AG10803 (cell line): ENCODE measurements at regions not wholly inside any gene's neighbourhood (a gene's known extent, or its start where the extent isn't known, plus 50 kb on each side); places are given as distances from the start of the nearest gene placed in this dataset.
A peak's percentile ranks its signal among the peaks of the same experiment; 100 is the strongest.

Experiments used
- DNase-seq: peaks from one replicate; pipeline ENCODE4 v3.0.0; 2010; ENCODE audit warnings: low read depth
- H3K4me3 ChIP-seq: 2 replicates; pipeline ENCODE4 v1.5.1; 2011; ENCODE audit warnings: mild to moderate bottlenecking, low read length, control low read depth
- CTCF ChIP-seq: conservative IDR thresholded peaks from 2 replicates; pipeline ENCODE4 v1.5.1; 2011; ENCODE audit warnings: mild to moderate bottlenecking, low read length, control low read depth, inconsistent platforms

- no peak for TF ChIP-seq CTCF
- no peak for DNase-seq
- no peak overlapping the region for H3K4me3 ChIP-seq
These were observed 224.2 kb downstream of the MINAR1 start for GRCh38 chr15:79656151-79657000.

GRCh38 chr15:79657722-79658121 lies 225.6 kb downstream of the MINAR1 start:
- no peak overlapping the region for H3K4me3 ChIP-seq
- no peak for TF ChIP-seq CTCF
- DNase-seq: no peak

DNA sequence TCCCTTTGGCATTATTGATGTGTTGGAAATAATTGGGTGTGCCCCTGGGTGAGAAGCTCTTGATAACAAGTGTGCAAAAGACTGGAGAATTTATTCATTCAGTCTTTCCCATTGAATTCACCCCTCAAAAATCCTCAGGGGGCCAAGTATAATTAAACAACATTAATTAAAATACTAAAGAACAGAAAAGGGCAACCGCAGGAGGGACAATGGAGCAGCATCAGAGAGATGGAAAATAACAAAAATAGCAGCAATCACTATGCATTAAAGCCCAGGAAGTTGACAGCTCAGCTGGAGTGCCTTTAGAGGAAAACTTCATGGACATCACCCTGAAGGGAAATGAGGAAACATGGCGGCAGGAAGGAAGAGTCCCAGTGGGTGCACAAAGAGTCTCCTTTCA lies 227.6 kb downstream of the MINAR1 start:
- no peak overlapping the region for H3K4me3 ChIP-seq
- no peak for TF ChIP-seq CTCF
- no peak for DNase-seq

- DNase-seq: peak; percentile 64
- TF ChIP-seq CTCF: no peak
- no peak overlapping the region for H3K4me3 ChIP-seq
These were observed 229.3 kb downstream of the MINAR1 start for GRCh38 chr15:79661411-79661810.

DNA sequence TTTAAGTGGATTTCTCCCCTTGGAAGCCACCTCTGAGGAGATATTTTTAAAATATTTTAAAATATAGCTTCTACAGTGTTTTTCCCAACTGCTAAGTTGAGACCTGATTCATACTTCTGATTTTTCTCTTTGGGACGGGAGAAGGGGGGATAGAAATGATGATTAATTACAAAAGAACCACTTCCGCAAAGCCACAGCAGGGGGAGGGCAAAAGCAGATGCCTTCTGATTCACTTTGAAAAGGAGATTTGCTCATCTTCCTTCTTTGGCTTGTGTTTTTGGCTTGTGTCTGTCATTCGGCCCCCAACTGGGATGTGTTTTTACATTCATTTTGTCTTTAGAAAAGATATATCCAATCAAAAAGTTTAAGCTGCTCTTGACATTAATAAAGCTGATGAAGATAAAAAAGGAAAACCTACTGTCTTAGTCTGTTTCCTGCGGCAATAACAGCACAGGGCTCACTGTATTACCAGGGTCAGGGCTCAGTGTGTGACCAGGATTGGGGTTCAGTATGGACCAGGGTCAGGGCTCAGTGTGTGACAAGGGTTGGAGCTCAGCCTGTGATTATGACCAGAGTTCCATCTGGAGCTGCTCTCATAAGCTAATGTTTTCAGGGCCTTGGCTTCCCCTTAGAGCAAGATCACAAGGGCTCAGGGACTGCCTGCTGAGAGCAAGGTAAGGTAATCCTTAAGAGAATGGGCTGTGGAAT lies 223.2 kb downstream of the MTHFS start:
- no peak overlapping the region for H3K4me3 ChIP-seq
- DNase-seq: peak; percentile 68
- 0 out of 2 replicates have a peak, but pooled peaks have one; percentile 14 for TF ChIP-seq CTCF

DNA sequence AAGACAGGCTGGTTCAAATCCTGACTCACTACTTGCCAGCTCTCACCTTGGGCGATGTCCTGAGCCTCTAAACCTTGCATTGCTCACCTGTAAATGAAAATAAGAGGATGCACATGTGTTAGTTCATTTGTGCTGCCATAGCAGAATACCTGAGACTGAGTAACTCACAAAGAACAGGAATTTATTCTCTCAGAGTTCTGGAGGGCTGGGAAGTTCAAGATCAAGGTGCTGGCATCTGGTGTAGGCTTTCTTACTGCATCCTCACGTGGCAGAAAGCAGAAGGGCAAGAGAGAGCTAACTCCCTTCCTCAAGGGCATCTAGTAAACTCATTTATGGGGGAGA lies 222.7 kb downstream of the MTHFS start:
- no peak for TF ChIP-seq CTCF

DNA sequence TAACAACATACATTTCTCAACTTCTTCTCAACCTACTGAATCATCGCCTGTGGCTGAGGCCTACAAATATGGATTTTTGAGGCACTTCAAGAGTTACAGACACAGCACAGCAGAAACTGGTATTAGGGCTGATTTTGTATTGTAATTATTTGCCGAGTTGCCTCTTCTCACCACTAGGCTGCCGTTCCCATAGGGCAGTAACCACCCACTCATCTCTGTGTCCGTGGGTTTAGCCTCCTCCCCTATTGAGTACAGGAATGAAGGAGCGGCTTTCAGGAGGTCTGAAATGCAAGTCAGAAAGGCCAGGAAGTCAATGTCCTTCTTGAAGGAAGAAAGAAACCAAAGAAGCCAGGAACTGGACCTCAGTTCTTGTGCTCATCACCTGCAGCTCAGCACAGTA lies 220.8 kb downstream of the MTHFS start:
- TF ChIP-seq CTCF: no peak

More for the DNA sequence above, 222.7 kb downstream of the MTHFS start:
- no peak for DNase-seq
- no peak overlapping the region for H3K4me3 ChIP-seq

More for the DNA sequence above, 220.8 kb downstream of the MTHFS start:
- DNase-seq: peak; percentile 5
- H3K4me3 ChIP-seq: no peak overlapping the region
